GM19397 (cell line): ENCODE measurements at regions not wholly inside any gene's neighbourhood (a gene's known extent, or its start where the extent isn't known, plus 50 kb on each side); places are given as distances from the start of the nearest gene placed in this dataset.
"Not testable (repeated sequence)": the region's sequence is repeated elsewhere in the genome, so short reads cannot be mapped to it uniquely, and the experiment has no call there.

Experiments
- ATAC-seq: cut with Tn5 transposase; IDR thresholded peaks from one replicate; pipeline ENCODE4 v1.9.1; 2021; ENCODE audit warnings: mild to moderate bottlenecking, moderate library complexity; ENCODE audit not compliant: unreplicated experiment

DNA sequence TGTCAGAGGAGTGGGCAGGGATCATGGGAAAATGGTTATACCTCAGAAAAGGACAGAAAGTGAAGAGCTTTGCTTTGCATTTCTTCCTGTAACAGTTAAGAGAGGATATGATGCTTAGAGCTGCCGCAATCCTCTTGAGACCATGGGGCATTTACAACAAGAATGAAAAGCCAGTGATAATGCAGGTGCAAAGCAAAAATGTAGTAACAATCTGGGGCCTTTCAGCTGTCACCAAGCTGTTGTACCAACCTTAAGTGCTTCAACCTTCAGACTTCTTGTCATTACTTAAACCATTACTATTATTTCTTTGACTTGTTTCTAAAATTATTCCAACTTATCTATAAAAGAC lies 1337.6 kb downstream of the RPIA start:
- ATAC-seq: not testable (repeated sequence)

DNA sequence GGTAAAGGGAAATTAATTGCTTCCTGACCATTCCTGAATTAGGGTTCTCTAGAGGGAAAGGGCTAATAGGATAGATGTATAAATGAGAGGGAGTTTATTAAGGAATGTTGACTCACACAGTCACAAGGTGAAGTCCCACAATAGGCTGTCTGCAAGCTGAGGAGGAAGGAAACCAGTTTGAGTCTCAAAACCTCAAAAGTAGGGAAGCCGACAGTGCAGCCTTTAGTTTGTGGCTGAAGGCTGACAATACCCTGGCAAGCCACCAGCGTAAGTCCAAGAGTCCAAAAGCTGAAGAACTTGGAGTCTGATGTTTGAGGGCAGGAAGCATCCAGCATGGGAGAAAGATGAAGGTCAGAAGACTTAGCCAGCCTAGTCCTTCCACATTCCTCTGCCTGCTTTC lies 1340.8 kb downstream of the RPIA start:
- ATAC-seq: not testable (repeated sequence)

DNA sequence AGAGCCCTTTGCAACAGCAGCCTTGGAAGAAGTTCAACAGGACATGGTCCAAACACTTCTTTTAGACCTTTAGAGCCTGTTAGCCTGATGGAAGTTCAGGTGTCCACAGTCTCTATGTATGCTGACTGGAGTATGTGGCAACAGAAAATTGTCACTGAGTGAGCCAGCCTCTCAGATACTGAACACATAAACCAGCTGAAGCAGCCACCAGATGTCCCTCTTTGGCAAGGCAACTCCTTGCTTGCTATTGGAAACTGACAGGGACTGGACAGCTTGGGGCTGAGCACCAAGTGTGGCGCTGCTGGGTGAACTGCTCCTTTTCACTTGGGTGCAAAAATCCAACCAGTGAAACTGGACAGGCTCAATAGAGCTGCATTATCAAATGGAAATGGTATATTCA lies 1344.9 kb downstream of the RPIA start:
- ATAC-seq: not testable (repeated sequence)

DNA sequence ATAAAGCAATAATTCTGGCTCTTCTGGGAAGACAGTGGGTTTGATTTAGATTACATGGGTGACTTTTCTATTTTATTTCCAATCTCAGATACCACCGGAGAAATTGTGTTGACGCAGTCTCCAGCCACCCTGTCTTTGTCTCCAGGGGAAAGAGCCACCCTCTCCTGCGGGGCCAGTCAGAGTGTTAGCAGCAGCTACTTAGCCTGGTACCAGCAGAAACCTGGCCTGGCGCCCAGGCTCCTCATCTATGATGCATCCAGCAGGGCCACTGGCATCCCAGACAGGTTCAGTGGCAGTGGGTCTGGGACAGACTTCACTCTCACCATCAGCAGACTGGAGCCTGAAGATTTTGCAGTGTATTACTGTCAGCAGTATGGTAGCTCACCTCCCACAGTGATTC lies 1347.6 kb downstream of the RPIA start:
- not testable (repeated sequence) for ATAC-seq

DNA sequence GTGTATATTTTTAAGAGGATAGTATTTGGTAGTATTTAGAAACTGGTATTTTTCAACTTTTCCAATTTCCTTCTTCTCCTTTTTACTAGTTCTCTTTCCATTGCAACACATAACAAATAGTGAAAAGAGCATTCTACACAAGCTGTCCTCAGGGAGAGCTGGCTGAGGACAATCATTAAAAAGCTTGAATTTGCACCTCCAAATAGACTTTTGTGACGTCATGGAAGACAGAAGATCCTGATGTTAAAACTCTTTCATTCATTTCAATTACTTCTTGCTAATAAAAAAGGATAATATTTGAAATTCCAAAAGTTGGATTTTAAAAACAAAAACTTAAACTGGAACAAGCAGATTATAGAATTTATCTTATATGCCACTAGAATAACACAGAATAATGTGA lies 1356.3 kb downstream of the RPIA start:
- not testable (repeated sequence) for ATAC-seq

DNA sequence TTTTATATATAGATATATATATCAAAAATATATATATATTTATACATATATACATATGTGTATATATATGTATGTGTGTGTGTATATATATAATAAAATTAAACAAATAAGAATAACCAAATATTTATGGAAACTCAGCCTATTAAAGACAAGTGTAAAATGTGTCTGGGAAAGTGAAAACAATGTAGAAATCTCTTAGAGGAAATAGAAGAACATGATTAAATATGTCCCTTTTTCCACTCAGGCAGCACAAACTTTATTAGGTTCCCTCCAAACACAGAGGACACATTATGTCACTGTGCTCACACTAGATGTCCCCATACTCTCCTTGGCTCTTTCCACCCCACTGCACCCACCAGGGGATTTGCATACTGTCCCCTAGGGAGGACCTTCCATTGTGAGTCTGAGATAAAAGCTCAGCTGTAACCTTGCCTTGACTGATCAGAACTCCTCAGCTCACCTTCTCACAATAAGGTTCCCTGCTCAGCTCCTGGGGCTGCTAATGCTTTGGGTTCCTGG lies 1360.7 kb downstream of the RPIA start:
- not testable (repeated sequence) for ATAC-seq

DNA sequence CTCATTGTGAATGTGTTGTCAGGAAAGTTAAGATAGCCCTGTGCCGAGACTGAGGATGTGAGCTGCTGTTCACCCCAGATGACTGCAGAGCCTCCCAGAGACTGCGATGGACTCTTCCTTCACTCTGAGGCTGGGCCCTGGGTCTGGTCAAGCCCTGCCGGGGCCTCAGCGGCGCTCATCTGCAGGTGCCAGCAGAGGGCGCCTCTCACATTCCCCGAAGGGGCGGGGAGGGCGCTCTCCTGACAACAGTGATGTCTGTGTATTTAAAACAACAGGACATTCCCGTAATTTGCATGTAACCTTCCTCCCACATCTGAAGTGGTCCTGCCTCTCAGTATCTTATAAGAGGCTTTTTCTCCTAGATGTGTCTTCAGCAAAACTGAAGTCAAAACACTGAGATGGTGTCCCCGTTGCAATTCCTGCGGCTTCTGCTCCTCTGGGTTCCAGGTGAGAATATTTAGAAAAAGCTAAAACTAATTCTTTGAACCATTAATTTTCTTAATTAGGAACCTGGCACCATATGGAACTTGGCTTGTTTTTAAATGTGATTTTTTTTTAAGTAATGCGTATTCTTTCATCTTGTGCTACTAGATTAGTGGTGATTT lies 1377.9 kb downstream of the RPIA start:
- ATAC-seq: peak; percentile 78

DNA sequence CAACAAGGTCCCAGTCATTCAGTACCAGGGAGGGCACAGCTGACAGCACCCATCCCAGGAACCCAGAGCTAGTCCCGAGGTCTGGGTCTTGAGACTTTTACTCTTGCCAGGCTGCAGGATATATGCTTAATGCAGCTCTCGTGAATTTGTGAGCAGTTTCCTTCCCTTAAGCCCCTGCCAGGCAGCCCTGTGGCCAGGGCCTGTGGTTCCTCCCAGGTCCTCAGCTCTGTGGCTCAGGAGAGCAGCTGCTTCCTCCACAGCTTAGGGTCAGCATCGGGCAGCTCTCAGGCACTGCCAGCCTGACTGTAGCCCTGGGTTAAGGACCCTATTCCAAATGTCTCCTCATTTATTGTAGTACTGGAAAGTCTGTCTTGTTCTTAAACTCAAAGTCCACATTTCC lies 1384.8 kb downstream of the RPIA start:
- no peak for ATAC-seq

DNA sequence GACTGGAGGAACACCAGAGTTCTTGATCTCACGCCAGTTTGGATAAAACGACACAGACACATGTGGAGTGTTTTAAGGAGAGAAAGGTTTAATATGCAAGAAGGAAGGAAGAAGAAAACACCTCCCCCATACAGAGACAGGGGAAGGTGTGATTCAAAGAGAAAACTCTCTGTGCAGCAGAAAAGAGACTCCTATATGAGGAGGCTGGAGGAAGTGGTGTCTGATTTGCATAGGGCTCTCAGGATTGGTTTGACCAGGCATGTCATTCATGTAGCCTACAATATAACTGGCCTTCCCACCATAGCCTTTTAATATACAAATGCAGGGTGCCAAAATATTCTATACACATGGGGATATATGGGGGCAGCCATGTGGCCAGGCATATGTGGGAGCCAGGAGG lies 1386.5 kb downstream of the RPIA start:
- ATAC-seq: no peak

DNA sequence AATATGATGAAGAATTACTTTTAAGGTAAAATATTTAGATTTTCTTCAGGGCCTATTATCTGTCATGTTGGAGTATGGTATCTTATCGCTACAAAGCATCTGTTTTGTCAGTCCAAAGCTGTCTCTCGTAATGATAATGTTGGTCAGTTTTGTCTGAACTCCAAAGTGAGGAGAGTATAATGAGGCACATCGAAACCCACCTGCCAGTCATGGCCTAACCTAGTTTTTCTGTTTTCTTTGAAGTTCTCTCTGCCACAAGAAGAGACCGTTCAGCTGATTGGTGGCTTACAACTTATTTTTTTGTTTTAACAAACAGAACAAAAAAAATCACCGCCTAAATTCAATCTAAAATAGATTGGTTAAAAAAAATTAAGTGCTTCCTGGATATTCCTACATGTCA lies 1387.9 kb downstream of the RPIA start:
- no peak for ATAC-seq

DNA sequence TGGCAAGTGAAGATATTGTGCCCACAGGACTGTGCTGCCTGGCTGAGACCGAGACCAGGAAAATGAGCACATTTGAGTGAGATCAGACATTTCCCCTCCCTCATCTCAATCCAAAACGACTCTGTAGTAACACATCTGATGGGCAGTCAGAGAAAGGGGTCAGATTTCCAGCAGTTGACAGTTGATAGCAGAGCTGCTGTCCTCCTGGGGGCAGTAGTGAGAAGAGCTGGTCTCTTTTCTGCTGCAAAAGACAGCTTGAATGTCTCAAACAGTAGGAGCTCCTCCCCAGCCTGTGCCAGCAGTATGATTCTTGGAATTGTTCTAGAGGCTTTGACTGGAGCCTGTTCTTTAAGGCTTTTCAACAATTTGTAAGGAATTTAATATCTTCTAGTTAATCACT lies 1396.3 kb downstream of the RPIA start:
- not testable (repeated sequence) for ATAC-seq

DNA sequence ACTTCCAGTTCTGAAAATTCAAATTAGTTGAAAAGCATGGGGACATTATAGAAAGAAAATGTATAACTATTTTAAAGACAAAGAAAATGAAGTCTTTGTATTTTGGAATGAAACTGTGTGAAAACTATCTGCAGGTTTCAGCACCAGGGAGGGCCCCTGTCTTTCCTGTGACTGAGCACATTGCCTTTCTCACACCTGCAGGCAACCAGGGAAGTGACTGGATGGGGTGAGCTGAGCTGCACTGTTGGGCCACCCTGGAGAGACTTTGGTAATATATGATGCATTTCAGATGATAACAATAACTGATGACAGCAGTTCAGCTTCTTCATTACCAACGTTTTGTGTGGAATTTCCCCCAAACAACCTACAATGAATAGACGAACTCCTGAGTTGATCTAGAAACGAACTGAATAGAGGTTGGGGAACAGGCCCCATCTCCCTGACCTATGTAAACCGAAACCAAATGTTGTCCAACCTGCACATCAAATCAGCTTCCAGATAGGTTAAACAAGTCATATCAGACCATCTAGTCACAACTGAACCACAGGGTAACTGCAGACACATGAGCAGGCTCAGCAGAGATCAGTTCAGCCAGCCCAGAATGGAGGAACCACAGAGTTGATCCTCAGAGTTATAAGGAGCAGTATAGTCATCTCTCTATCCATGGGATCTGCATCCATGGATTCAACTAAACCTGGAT lies 1402.2 kb downstream of the RPIA start:
- ATAC-seq: not testable (repeated sequence)

DNA sequence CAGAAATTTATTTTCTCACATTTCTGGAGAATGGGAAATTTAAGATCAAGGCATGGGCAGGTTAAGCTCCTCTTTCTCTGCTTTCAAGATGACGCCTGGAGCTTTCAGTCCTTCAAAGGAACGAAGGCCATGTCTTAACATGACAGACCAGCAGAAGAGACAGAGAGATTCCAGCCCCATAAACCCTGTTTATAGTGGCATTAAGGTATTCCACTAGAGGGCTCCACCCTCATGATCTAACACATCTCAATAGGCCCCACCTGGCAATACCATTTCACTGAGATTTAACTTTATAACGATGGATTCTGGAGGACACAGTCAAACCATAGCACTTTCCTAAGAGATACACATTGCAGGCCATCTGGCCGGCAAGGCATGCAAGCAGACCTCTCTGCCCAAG lies 1406.1 kb downstream of the RPIA start:
- not testable (repeated sequence) for ATAC-seq

DNA sequence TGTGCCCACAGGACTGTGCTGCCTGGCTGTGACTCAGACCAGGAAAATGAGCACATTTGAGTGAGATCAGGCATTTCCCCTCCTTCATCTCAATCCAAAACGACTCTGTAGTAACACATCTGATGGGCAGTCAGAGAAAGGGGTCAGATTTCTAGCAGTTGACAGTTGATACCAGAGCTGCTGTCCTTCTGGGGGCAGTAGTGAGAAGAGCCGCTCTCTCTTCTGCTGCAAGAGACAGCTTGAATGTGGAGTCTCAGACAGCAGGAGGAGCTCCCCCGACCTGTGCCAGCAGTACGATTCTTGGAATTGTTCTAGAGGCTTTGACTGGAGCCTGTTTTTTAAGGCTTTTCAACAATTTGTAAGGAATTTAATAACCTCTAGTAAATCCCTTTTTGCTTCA lies 1413.7 kb downstream of the RPIA start:
- ATAC-seq: not testable (repeated sequence)

DNA sequence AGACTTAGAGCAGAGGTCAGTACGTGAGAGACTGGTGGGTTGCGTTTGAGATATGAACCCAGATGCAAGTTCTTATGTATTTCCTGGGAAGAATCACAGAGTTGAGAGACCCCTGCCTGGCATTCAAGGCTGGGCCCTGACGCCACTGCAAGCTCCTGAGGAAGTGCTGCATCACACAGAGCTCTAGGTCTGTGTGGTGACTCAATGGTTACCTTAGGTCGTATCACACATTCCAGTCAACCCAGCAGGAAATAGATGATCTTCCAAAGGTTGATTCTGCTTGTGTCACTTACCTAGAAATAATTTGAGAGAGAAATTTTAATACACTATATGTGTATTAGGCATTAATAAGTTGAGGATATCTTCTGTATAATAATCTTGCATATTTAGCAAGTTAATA lies 1431.9 kb downstream of the RPIA start:
- ATAC-seq: not testable (repeated sequence)

DNA sequence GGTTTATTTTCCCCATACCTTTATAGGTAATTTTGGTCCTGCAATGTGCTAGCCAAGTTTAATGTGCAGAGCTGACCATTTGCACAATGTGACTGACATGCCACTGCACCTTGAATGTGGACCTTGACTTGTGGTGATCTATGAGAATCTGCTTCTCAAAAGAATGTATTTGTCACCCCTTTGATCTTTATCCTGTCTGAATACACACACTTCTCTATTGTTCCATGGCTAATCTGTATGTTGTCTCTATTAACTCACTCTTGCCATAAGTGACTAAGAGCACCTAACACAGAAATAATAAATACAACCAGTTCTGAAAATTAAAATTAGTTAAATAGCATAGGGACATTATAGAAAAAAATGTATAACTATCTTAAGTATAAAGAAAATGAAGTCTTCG lies 1447.6 kb downstream of the RPIA start:
- not testable (repeated sequence) for ATAC-seq

DNA sequence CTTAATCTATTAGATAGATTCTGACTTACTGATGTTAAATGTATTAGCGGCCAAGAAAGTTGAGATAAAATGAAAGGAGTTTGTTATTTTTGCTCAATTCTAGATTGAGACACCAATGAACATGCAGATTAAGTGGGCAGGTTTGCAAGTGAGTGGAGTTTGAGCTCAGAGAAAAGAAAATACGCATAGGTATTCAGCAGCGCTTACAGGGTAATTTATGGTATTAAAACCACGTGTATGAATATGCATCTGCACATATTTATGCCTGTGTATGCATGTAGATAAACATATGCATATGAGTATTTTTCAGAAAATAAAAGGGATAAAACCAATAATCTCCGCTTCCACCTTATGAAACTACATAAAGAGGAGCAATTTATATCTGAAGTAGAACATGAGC lies 1450.1 kb downstream of the RPIA start:
- not testable (repeated sequence) for ATAC-seq

DNA sequence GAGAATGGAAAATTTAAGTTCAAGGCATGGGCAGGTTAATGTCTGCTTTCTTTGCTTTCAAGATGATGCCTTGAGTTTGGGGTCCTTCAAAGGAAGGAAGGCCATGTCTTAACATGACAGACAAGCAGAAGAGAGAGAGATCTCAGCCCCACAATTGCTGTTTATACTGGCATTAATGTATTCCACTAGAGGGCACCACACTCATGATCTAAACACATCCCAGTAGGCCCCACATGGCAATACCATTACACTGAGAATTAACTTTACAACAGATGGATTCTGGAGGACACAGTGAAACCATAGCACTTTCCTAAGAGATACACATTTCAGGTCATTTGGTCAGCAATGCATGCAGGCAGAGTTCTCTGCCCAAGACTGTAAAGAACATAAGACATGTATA lies 1460.3 kb downstream of the RPIA start:
- ATAC-seq: not testable (repeated sequence)

DNA sequence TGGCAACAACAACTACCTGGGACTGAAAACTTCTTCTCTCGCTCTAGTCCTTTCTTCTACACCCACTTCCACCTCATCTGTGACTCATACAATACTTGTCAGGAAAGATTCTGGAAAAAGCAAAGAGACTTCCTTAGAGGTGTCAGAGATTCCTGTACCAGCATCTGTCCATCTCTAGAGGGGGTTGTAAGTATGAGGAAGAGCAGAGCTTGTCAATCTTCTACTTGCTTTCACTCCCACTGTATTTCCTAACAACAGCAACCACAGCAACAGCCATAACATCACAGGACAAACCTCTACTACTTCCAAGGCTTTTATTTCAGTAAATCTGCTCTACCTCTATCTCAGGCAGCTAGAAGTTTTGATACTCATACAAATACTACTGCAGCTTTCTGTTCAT lies 1479.5 kb downstream of the RPIA start:
- ATAC-seq: not testable (repeated sequence)

DNA sequence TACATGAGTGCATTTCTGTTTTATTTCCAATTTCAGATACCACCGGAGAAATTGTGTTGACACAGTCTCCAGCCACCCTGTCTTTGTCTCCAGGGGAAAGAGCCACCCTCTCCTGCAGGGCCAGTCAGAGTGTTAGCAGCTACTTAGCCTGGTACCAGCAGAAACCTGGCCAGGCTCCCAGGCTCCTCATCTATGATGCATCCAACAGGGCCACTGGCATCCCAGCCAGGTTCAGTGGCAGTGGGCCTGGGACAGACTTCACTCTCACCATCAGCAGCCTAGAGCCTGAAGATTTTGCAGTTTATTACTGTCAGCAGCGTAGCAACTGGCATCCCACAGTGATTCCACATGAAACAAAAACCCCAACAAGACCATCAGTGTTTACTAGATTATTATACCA lies 1481.6 kb downstream of the RPIA start:
- not testable (repeated sequence) for ATAC-seq

DNA sequence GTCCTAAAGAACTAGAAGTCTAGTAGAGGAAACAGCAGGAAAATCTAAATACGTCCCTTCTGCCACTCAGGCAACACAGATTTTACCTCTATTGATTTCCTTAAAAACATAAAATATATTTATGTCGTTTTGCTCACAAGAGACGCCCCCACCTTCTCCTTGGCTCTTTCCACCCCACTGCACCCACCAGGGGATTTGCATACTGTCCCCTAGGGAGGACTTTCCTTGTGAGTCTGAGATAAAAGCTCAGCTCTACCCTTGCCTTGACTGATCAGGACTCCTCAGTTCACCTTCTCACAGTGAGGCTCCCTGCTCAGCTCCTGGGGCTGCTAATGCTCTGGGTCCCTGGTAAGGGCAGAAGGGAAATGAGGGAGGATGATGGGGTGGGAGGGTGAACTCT lies 1488.1 kb downstream of the RPIA start:
- not testable (repeated sequence) for ATAC-seq

DNA sequence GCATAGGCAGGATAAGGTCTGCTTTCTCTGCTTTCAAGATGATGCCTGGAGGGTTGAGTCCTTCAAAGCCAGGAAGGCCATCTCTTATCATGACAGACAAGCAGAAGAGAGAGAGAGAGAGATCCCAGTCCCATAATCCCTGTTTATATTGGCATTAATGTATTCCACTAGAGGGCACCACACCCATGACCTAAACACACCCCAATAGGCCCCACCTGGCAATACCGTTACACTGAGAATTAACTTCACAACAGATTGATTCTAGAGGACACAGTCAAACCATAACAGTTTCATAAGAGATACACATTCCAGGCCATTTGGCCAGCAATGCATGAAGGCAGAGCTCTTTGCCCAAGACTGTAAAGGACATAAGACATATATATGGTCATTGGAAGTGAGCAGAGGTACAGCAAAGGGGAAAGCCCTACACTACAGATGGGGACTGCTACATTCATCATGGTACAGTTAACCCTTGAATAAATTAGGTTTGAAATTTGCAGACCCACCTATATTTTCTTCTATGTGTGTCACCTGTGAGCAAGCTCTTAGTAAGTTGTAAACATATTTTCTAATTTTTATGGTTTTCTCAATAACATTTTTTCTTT lies 1516.1 kb downstream of the RPIA start:
- peak; percentile 57 for ATAC-seq
